DMS53 treated with DMSO at 0.1 percent for 48 hours (cell line): ENCODE measurements at regions not wholly inside any gene's neighbourhood (a gene's known extent, or its start where the extent isn't known, plus 50 kb on each side); places are given as distances from the start of the nearest gene placed in this dataset.
A peak's percentile ranks its signal among the peaks of the same experiment; 100 is the strongest.
"Not testable (repeated sequence)": the region's sequence is repeated elsewhere in the genome, so short reads cannot be mapped to it uniquely, and the experiment has no call there.

Experiments used
- DNase-seq: peaks from one replicate; lab custom pipeline; 2025; ENCODE audit not compliant: unreplicated experiment; lab: John Stamatoyannopoulos, UW

- DNase-seq, result no peak
Measured at GRCh38 chr6:76856065-76856464, 607.2 kb downstream of the HTR1B start.

GRCh38 chr6:76852776-76853175 lies 610.5 kb downstream of the HTR1B start:
- DNase-seq, result no peak

DNA sequence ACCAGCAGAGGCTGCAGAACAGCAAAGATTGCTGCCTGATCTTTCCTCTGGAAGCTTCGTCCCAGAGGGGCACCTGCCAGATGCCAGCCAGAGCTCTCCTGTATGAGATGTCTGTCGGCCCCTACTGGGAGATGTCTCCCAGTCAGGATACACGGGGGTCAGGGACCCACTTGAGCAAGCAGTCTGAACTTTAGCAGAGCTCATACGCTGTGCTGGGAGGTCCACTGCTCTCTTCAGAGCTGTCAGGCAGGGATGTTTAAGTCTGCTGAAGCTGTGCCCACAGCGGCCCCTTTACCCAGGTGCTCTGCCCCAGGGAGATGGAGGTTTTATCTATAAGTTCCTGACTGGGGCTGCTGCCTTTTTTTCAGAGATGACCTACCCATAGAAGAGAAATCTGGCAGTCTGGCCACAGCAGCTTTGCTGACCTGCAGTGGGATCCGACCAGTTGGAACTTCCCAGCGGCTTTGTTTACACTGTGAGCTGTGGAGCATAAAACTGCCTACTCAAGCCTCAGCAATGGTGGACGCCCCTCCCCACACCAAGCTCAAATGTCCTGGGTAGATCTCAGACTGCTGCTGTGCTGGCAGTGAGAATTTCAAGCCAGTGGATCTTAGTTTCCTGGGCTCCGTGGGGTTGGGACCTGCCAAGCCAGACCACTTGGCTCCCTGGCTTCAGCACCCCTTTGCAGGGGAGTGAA lies 613.9 kb downstream of the HTR1B start:
- DNase-seq, result peak; percentile 63

DNA sequence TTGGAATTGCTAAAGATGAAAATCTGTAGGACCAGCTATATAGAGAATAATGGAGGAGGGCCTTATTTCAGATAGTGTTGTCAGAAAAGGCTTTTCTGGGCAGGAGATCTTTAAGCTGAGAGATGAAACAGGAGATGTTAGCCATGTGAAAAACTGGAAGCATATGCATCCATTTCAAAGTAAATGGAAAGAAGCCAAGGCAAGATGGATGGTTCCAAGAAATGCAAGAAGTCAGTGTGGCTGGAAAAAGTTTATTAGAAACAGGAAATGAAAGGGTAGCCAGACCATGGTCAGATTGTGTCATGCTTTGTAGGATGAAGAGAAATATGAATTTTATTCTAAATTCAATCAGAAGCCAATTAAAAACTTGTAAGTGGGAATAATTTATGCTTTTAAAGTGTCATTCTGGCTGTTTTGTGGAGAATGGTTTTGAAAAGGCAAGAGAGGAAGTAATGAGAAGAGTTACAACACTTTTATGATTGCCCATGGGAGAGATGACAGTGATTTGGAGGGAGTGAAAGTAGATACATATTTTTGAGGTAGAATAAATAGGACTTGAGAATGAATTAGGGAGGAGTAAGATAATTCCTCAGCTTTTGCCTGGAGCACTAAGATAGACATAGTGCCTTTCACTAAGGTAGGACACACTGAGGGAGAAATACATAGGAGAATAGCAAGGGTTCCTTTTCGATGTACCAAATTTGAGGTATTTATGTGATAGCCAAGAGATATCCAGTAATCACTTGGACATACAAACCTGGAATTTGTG lies 620.1 kb downstream of the HTR1B start:
- no peak for DNase-seq

GRCh38 chr6:76840865-76841264 lies 622.4 kb downstream of the HTR1B start:
- no peak for DNase-seq

GRCh38 chr6:76840041-76840745 lies 623.1 kb downstream of the HTR1B start:
- no peak for DNase-seq

DNA sequence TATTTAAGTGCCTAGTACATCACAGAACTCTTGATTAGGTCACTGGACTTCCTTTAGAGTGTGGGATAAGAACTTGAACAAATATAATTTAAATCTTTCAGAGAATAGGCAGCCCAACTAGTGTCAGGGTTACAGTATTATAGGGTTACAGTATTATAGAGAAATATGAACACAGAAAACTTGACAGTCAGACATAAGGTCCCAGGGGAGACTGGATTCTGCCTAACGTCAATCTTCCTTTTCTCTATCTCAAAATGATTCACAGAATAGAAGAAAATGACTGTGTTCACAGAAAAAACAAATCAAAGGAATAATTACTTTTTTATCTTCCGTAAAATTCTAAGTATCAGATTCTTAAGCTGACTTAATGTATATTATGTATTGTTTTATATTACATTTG lies 623.8 kb downstream of the HTR1B start:
- DNase-seq, result no peak

DNA sequence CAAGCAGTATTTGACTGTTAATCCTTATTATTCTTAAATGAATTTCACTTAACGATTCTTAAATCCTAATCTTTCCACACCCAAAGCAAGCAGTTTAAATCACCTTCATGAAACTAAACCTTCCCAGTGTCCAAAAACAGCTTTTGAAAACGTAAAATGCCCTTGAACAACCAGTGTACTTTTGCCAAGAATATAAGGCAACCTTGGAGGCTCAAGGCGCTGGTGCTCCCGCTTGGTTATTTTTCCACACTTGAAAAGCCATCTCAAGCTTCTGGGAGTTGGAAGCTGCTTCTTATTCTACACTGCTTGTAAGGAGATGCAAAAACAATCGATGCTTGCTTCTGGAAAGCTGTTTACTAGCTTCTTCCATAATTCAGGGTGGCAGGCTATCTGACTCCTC lies 625.7 kb downstream of the HTR1B start:
- no peak for DNase-seq

GRCh38 chr6:76835695-76836094 lies 627.6 kb downstream of the HTR1B start:
- DNase-seq, result no peak

DNA sequence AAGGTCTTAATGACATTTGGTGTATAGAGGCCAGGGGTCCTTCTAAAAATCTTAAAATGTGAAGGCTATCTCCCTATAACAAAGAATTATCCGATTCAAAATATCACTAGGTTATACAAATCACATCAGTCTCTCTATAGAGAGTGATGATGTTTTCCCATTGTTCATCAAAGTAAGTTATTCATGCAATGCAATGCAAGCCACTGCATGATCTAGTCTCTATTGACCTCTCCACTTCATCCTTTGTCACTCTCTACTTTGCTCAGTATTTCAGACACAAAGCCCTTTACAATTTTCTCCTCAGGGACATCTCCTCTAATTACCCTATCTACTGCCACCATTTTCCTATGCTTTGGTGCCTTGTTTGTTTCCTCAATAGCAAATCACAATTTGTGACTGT lies 628.0 kb downstream of the HTR1B start:
- no peak for DNase-seq

DNA sequence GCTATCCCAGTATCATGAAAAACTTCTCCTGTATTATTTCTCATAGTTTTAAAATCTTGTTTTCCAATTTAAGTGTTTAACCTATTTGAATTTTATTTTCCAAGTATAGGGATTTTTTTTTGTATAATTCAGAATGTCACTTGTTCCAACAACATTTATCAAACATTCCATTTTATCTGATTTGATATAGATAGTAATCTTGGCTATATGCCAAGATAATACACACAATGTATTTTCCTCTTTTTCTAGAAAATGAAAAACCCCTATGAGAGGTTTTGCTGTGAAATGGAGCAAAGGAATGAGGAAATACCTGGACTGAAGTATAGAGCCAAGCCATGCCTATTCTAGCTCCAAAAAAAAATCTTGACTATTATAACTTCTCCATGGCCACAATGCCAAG lies 628.9 kb downstream of the HTR1B start:
- DNase-seq, result no peak

DNA sequence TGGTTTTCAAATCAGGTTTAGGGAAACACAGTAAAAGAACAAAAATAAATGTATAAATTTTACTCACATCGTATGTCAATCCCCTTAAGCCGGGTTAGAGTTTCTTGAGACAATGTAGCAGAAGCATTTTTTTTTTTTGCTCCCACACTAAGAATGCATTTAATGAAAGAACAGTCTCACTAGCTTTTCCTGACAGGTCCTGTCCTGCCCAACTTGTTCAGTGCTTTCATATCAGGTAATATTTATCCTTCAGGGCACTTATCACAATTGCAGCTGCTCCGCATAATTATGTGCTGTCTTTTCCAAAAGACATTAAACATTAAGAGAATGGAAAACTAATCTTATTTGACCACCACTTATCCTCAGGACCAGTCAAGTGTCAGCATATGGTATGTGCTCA lies 632.0 kb downstream of the HTR1B start:
- no peak for DNase-seq

- not testable (repeated sequence) for DNase-seq
Measured at GRCh38 chr6:76823578-76823977, 639.7 kb downstream of the HTR1B start.

- no peak for DNase-seq
Measured at GRCh38 chr6:76818451-76818850, 644.8 kb downstream of the HTR1B start.

- no peak for DNase-seq
Measured at GRCh38 chr6:76817429-76817828, 645.9 kb downstream of the HTR1B start.

- no peak for DNase-seq
Measured at GRCh38 chr6:76814496-76815458, 648.5 kb downstream of the HTR1B start.

DNA sequence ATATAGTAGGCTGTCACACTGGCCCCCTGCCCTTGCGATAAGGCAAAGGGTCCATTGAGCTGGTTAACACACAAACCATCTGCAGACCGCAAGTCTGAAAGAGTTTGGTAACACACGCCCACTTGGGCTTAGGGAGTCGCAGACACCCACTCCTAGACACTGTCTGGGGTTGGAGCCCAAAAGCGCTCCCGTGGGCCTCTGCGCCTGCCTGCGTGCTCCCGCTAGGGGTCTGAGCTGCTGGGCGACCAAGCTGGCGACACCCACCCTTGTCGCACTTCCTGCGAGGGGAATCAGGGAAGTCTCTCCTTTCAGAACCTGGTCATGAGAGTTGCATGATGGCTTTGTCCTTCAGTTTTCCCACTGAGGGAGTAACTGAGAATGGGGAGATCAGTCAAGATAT lies 653.0 kb downstream of the HTR1B start:
- no peak for DNase-seq

DNA sequence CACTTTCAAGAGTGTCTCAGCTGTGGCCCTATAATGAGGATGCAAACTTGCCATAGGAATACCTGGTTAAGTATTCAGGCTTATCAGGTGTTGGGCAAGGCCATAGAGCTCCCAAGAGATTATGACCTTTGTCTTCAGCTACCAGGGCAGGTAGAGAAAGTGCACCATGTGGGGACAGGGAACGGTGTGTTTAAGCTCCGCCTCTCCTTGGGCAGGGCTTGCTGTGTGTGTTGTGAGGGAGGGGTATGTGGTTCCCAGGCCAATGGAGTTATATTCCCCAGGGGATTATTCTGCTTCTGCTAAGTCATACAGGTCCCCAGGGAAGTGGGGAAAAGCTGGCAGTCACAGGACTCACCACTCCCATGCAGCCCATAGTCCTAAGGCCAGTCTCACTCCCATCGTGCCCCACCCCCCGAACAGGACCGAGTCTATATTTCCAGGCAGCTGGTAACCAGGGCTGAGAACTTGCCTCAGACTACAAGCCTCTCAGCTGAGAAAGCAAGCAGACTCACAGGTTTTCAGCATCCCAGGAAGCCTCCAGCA lies 660.2 kb downstream of the HTR1B start:
- no peak for DNase-seq

GRCh38 chr6:76792394-76792793 lies 670.9 kb downstream of the HTR1B start:
- DNase-seq, result no peak

DNA sequence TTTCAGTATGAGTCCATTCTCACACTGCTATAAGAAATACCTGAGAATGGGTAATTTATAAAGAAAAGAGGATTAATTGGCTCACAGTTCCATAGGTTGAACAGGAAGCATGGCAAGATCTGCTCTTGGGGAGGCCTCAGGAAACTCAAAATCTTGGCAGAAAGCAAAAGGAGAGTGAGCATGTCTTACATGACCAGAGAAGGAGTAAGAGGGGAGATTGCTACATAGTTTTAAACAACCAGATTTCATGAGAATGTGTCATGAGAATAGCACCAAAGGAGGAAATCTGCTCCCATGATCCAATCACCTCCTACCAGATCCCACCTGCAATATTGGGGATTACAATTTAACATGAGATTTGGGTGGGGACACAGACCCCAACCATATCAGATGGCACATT lies 672.4 kb downstream of the HTR1B start:
- DNase-seq, result no peak
